NB4 (cell line): ENCODE measurements at regions not wholly inside any gene's neighbourhood (a gene's known extent, or its start where the extent isn't known, plus 50 kb on each side); places are given as distances from the start of the nearest gene placed in this dataset.

ENCODE experiments used
- CTCF ChIP-seq: IDR thresholded peaks from one replicate; pipeline ENCODE4 v1.5.1; 2012; ENCODE audit warnings: low read depth, low read length
- POLR2A ChIP-seq: IDR thresholded peaks from 2 replicates; pipeline ENCODE4 v1.6.1; 2011; ENCODE audit warnings: mild to moderate bottlenecking; ENCODE audit not compliant: insufficient read length; ENCODE audit errors: extremely low read depth

- TF ChIP-seq CTCF (no peak), POLR2A (no peak)
Measured at GRCh38 chr16:60217787-60218186, 1483.7 kb upstream of the GOT2 start.
